H9 (cell line): ENCODE measurements at regions not wholly inside any gene's neighbourhood (a gene's known extent, or its start where the extent isn't known, plus 50 kb on each side); places are given as distances from the start of the nearest gene placed in this dataset.

Source experiments
- DNase-seq: peaks from one replicate; pipeline ENCODE4 v3.0.0-alpha.2; 2017
- H2AFZ ChIP-seq: one replicate; pipeline ENCODE4 v1.6.1; 2013; ENCODE audit warnings: mild to moderate bottlenecking, low read length, control low read depth, moderate library complexity
- H2AK5ac ChIP-seq: 2 replicates; pipeline ENCODE4 v1.6.1; 2013; ENCODE audit warnings: low read length, control low read depth, mixed read lengths; ENCODE audit not compliant: insufficient read length
- H2BK120ac ChIP-seq: one replicate; pipeline ENCODE4 v1.6.1; 2013; ENCODE audit warnings: low read depth, mild to moderate bottlenecking, low read length, control low read depth, inconsistent platforms; ENCODE audit not compliant: poor library complexity, severe bottlenecking
- H2BK12ac ChIP-seq: 2 replicates; pipeline ENCODE4 v1.6.1; 2013; ENCODE audit warnings: low read length, control low read depth, mixed read lengths, low read depth; ENCODE audit not compliant: insufficient read length
- H2BK15ac ChIP-seq: 2 replicates; pipeline ENCODE4 v1.6.1; 2013; ENCODE audit warnings: low read depth, low read length, control low read depth
- H2BK20ac ChIP-seq: one replicate; pipeline ENCODE4 v1.6.1; 2013; ENCODE audit warnings: low read depth, mild to moderate bottlenecking, low read length, control low read depth, inconsistent platforms; ENCODE audit not compliant: poor library complexity, severe bottlenecking
- H2BK5ac ChIP-seq: 2 replicates; pipeline ENCODE4 v1.6.1; 2013; ENCODE audit warnings: low read length, control low read depth, mixed read lengths; ENCODE audit not compliant: insufficient read length
- H3K14ac ChIP-seq: 2 replicates; pipeline ENCODE4 v1.6.1; 2013; ENCODE audit warnings: low read length, control low read depth; ENCODE audit not compliant: insufficient read depth
- H3K18ac ChIP-seq: 2 replicates; pipeline ENCODE4 v1.6.1; 2013; ENCODE audit warnings: low read depth, mild to moderate bottlenecking, mixed read lengths, low read length, control low read depth; ENCODE audit not compliant: insufficient read length
- H3K23ac ChIP-seq: 2 replicates; pipeline ENCODE4 v1.6.1; 2013; ENCODE audit warnings: low read length, control low read depth, mixed read lengths, low read depth; ENCODE audit not compliant: insufficient read length
- H3K23me2 ChIP-seq: 2 replicates; pipeline ENCODE4 v1.6.1; 2013; ENCODE audit warnings: low read depth, mild to moderate bottlenecking, mixed read lengths, low read length, control low read depth; ENCODE audit not compliant: insufficient read length, poor library complexity, severe bottlenecking
- H3K27ac ChIP-seq: 2 replicates; pipeline ENCODE4 v1.5.1; 2013; ENCODE audit warnings: low read length, control low read depth, mixed read lengths, low read depth; ENCODE audit not compliant: insufficient read length
- H3K27me3 ChIP-seq: 2 replicates; pipeline ENCODE4 v1.6.1; 2013; ENCODE audit warnings: low read length, control low read depth, inconsistent platforms; ENCODE audit not compliant: insufficient read depth
- H3K4ac ChIP-seq: 2 replicates; pipeline ENCODE4 v1.6.1; 2013; ENCODE audit warnings: low read depth, mild to moderate bottlenecking, control low read depth, inconsistent platforms, low read length, moderate library complexity
- H3K4me1 ChIP-seq: 2 replicates; pipeline ENCODE4 v1.6.1; 2013; ENCODE audit warnings: low read length, control low read depth, inconsistent platforms; ENCODE audit not compliant: insufficient read depth
- H3K4me2 ChIP-seq: 2 replicates; pipeline ENCODE4 v1.6.1; 2013; ENCODE audit warnings: low read length, control low read depth, mixed read lengths; ENCODE audit not compliant: insufficient read length, insufficient read depth
- H3K56ac ChIP-seq: 2 replicates; pipeline ENCODE4 v1.6.1; 2013; ENCODE audit warnings: low read depth, mild to moderate bottlenecking, mixed read lengths, low read length, control low read depth; ENCODE audit not compliant: insufficient read length
- H3K79me1 ChIP-seq: 2 replicates; pipeline ENCODE4 v1.6.1; 2013; ENCODE audit warnings: low read depth, mild to moderate bottlenecking, moderate library complexity, low read length, control low read depth, inconsistent platforms; ENCODE audit not compliant: insufficient read depth, poor library complexity, severe bottlenecking
- H3K79me2 ChIP-seq: 2 replicates; pipeline ENCODE4 v1.6.1; 2013; ENCODE audit warnings: low read length, control low read depth, inconsistent platforms; ENCODE audit not compliant: insufficient read depth
- H3K9ac ChIP-seq: 2 replicates; pipeline ENCODE4 v1.6.1; 2013; ENCODE audit warnings: low read length, control low read depth, mixed read lengths; ENCODE audit not compliant: insufficient read length; ENCODE audit errors: extremely low read depth
- H3K9me3 ChIP-seq: one replicate; pipeline ENCODE4 v1.6.1; 2013; ENCODE audit warnings: low read depth, low read length, inconsistent platforms; ENCODE audit not compliant: control insufficient read depth
- H3T11ph ChIP-seq: one replicate; pipeline ENCODE4 v1.6.1; 2013; ENCODE audit warnings: mild to moderate bottlenecking, low read length, control low read depth, inconsistent platforms
- H4K20me1 ChIP-seq: one replicate; pipeline ENCODE4 v1.6.1; 2013; ENCODE audit not compliant: control insufficient read depth, insufficient read length, insufficient read depth
- H4K5ac ChIP-seq: 2 replicates; pipeline ENCODE4 v1.6.1; 2013; ENCODE audit warnings: low read depth, mild to moderate bottlenecking, mixed read lengths, low read length, control low read depth; ENCODE audit not compliant: insufficient read length
- H4K8ac ChIP-seq: replicated peaks from 2 replicates; pipeline ENCODE4 v1.6.1; 2013; ENCODE audit warnings: low read length, control low read depth, mixed read lengths, low read depth; ENCODE audit not compliant: insufficient read length
- H4K91ac ChIP-seq: 2 replicates; pipeline ENCODE4 v1.6.1; 2013; ENCODE audit warnings: low read depth, mild to moderate bottlenecking, moderate library complexity, mixed read lengths, low read length, control low read depth; ENCODE audit not compliant: insufficient read length
- H3K27ac Mint-ChIP-seq, 3 experiments: 2 replicates in 2 of 3; 3 replicates in 1 of 3; pipeline ENCODE4 v1.8.0; 2020 to 2021; ENCODE audit warnings: mixed read lengths in 3 of 3, mild to moderate bottlenecking in 1 of 3, moderate library complexity in 1 of 3
- H3K27me3 Mint-ChIP-seq: 2 replicates; pipeline ENCODE4 v1.8.0; 2021; ENCODE audit warnings: low read depth, mild to moderate bottlenecking, moderate library complexity, mixed read lengths
- H3K36me3 Mint-ChIP-seq, 3 experiments: 2 replicates in 2 of 3; 3 replicates in 1 of 3; pipeline ENCODE4 v1.8.0; 2020 to 2021; ENCODE audit warnings: low read depth in 3 of 3, mixed read lengths in 3 of 3; ENCODE audit not compliant: insufficient read depth in 1 of 3
- H3K4me1 Mint-ChIP-seq, 2 experiments: 2 replicates each; pipeline ENCODE4 v1.8.0; 2020; ENCODE audit warnings: mixed read lengths in 2 of 2
- H3K4me3 Mint-ChIP-seq, 2 experiments: 2 replicates in 1 of 2; 3 replicates in 1 of 2; pipeline ENCODE4 v1.8.0; 2020 to 2021; ENCODE audit warnings: mild to moderate bottlenecking in 2 of 2, mixed read lengths in 2 of 2, moderate library complexity in 1 of 2
- H3K9me3 Mint-ChIP-seq, 2 experiments: 2 replicates in 1 of 2; 3 replicates in 1 of 2; pipeline ENCODE4 v1.8.0; 2020; ENCODE audit warnings: mild to moderate bottlenecking in 2 of 2, mixed read lengths in 2 of 2, moderate library complexity in 1 of 2
- WGBS: extraction: QIAGEN DNeasy Blood & Tissue Kit; methylation state at CpG from one replicate; pipeline ENCODE4 v1.1.7; 2013; ENCODE audit warnings: missing lambda C conversion rate, low lambda C conversion rate, mixed read lengths; ENCODE audit not compliant: insufficient read length; ENCODE audit errors: extremely low coverage; 5-methylcytosine and 5-hydroxymethylcytosine counted together
- TF ChIP-seq, protein P1 (sequence below): fragments of 200-600 bp; sonication (generic); conservative IDR thresholded peaks from 3 replicates; pipeline ENCODE4 v1.8.0; 2021; ENCODE audit warnings: antibody characterized with exemption, mild to moderate bottlenecking

- Histone ChIP-seq H2BK12ac (no peak overlapping the region), H3K14ac (no peak overlapping the region), H4K20me1 (no peaks in the 10 kb centered on the region), H3K56ac (no peak overlapping the region), H2BK20ac (no peak overlapping the region), H3K23me2 (no peaks in the 10 kb centered on the region), H3K4ac (no peak overlapping the region), H4K5ac (no peak overlapping the region), H2AK5ac (no peak overlapping the region), H3K79me1 (no peaks in the 10 kb centered on the region), H2BK5ac (no peak overlapping the region), H3K4me2 (no peak overlapping the region), H4K8ac (no peak overlapping the region), H3T11ph (no peak overlapping the region), H3K23ac (no peak overlapping the region), H2BK120ac (no peak overlapping the region), H3K18ac (no peak overlapping the region), H3K27me3 (no peaks in the 10 kb centered on the region), H4K91ac (no peak overlapping the region), H3K79me2 (no peaks in the 10 kb centered on the region; the same call in 1 of the 2 replicates), H2AFZ (no peak overlapping the region), H3K9me3 (no peaks in the 10 kb centered on the region), H3K9ac (no peak overlapping the region), H3K27ac (no peak overlapping the region), H3K4me1 (no peaks in the 10 kb centered on the region), H2BK15ac (no peak overlapping the region)
- Mint-ChIP-seq H3K27ac (no peak overlapping the region; a peak in 1 of 7 replicates), H3K4me3 (no peak overlapping the region), H3K27me3 (no peaks in the 10 kb centered on the region), H3K9me3 (no peaks in the 10 kb centered on the region), H3K36me3 (no peaks in the 10 kb centered on the region), H3K4me1 (no peaks in the 10 kb centered on the region)
- no CpG with 5 or more reads among the region's 4 CpGs for WGBS
- peak; percentile 28 for DNase-seq
- TF ChIP-seq, protein P1, sequence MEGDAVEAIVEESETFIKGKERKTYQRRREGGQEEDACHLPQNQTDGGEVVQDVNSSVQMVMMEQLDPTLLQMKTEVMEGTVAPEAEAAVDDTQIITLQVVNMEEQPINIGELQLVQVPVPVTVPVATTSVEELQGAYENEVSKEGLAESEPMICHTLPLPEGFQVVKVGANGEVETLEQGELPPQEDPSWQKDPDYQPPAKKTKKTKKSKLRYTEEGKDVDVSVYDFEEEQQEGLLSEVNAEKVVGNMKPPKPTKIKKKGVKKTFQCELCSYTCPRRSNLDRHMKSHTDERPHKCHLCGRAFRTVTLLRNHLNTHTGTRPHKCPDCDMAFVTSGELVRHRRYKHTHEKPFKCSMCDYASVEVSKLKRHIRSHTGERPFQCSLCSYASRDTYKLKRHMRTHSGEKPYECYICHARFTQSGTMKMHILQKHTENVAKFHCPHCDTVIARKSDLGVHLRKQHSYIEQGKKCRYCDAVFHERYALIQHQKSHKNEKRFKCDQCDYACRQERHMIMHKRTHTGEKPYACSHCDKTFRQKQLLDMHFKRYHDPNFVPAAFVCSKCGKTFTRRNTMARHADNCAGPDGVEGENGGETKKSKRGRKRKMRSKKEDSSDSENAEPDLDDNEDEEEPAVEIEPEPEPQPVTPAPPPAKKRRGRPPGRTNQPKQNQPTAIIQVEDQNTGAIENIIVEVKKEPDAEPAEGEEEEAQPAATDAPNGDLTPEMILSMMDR: no peak
These were observed 183.0 kb upstream of the KCND2 start for GRCh38 chr7:120089968-120090367.
